ENCODE measurements at regions not wholly inside any gene's neighbourhood (a gene's known extent, or its start where the extent isn't known, plus 50 kb on each side); places are given as distances from the start of the nearest gene placed in this dataset.

- TF ChIP-seq CTCF (IDR thresholded peaks at IDR 0.05; ENCODE audit: low read depth, low read length, poor library complexity, severe bottlenecking) (no peak), EZH2phosphoT487 (IDR thresholded peaks at IDR 0.05; ENCODE audit: borderline replicate concordance, low read length) (no peak)
Observed at GRCh38 chr4:19285146-19285545, 966.6 kb upstream of the SLIT2 start.

All from DOHH2 (cell line).